PC-3 (cell line): ENCODE measurements at regions not wholly inside any gene's neighbourhood (a gene's known extent, or its start where the extent isn't known, plus 50 kb on each side); places are given as distances from the start of the nearest gene placed in this dataset.
"Not testable (repeated sequence)": the region's sequence is repeated elsewhere in the genome, so short reads cannot be mapped to it uniquely, and the experiment has no call there.

Experiments used
- ATAC-seq: fragments of 200-7000 bp; cut with Tn5 transposase; 2 replicates; pipeline ENCODE4 v1.9.1; 2020; ENCODE audit warnings: mild to moderate bottlenecking, moderate library complexity
- BruUV-seq: library from RNA; stranded (reverse); fragments of 400-500 nt; replicated peaks from 2 replicates; lab custom pipeline; 2021; lab: Mats Ljungman, UMichigan
- CTCF ChIA-PET: fragments of 300-600 bp; sonication (Branson Sonifier 250); formaldehyde crosslinking; loops from one replicate; lab custom pipeline; 2022; ENCODE audit warnings: antibody characterized with exemption; lab: Charles Lee
- POLR2A ChIA-PET: fragments of 300-600 bp; sonication (Branson Sonifier 250); formaldehyde crosslinking; loops from one replicate; lab custom pipeline; 2022; ENCODE audit warnings: antibody characterized with exemption; ENCODE audit not compliant: unreplicated experiment; lab: Charles Lee
- DNase-seq: peaks from one replicate; pipeline ENCODE4 v3.0.0-alpha.2; 2015
- H2AFZ ChIP-seq: fragments of 300-600 bp; sonication (generic); 2 replicates; pipeline ENCODE4 v1.6.0; 2016; ENCODE audit warnings: antibody characterized with exemption, low read length
- H3F3A ChIP-seq: fragments of 300-600 bp; sonication (generic); one replicate; pipeline ENCODE4 v1.6.0; 2017; ENCODE audit warnings: antibody characterized with exemption, low read length, control low read depth, mild to moderate bottlenecking; ENCODE audit not compliant: unreplicated experiment
- H3K27ac ChIP-seq: fragments of 300-600 bp; sonication (generic); 2 replicates; pipeline ENCODE4 v1.5.1; 2016; ENCODE audit warnings: mild to moderate bottlenecking, low read length
- H3K27me3 ChIP-seq: fragments of 300-600 bp; sonication (generic); 2 replicates; pipeline ENCODE4 v1.6.1; 2016; ENCODE audit warnings: low read length, mixed read lengths
- H3K36me3 ChIP-seq: fragments of 300-600 bp; sonication (generic); 2 replicates; pipeline ENCODE4 v1.6.1; 2016; ENCODE audit warnings: low read depth, mixed run types, low read length, mixed read lengths
- H3K4me1 ChIP-seq: fragments of 300-600 bp; sonication (generic); 2 replicates; pipeline ENCODE4 v1.5.1; 2016; ENCODE audit warnings: low read length; ENCODE audit not compliant: insufficient read depth
- H3K4me2 ChIP-seq: fragments of 300-600 bp; sonication (generic); 2 replicates; pipeline ENCODE4 v1.6.0; 2016; ENCODE audit warnings: low read length
- H3K4me3 ChIP-seq: fragments of 300-600 bp; sonication (generic); 2 replicates; pipeline ENCODE4 v1.5.1; 2016; ENCODE audit warnings: mild to moderate bottlenecking, low read length, mixed read lengths
- H3K79me2 ChIP-seq: fragments of 300-600 bp; sonication (generic); 2 replicates; pipeline ENCODE4 v1.6.1; 2017; ENCODE audit warnings: low read length, mixed read lengths
- H3K9ac ChIP-seq: fragments of 300-600 bp; sonication (generic); 2 replicates; pipeline ENCODE4 v1.6.0; 2016; ENCODE audit warnings: mild to moderate bottlenecking, low read length
- H3K9me2 ChIP-seq: fragments of 300-600 bp; sonication (generic); replicated peaks from 2 replicates; pipeline ENCODE4 v1.6.1; 2016; ENCODE audit warnings: mixed run types, low read length, mixed read lengths
- H3K9me3 ChIP-seq: fragments of 300-600 bp; sonication (generic); 2 replicates; pipeline ENCODE4 v1.6.1; 2016; ENCODE audit warnings: low read length, mixed read lengths
- H4K20me1 ChIP-seq: fragments of 300-600 bp; sonication (generic); 2 replicates; pipeline ENCODE4 v1.6.1; 2016; ENCODE audit warnings: low read length, mixed read lengths
- CTCF ChIP-seq: fragments of 300-600 bp; sonication (generic); conservative IDR thresholded peaks from 2 replicates; pipeline ENCODE4 v1.5.1; 2017; ENCODE audit warnings: antibody characterized with exemption, low read depth, mild to moderate bottlenecking, low read length
- EZH2 ChIP-seq: fragments of 300-600 bp; sonication (generic); IDR thresholded peaks from one replicate; pipeline ENCODE4 v1.6.1; 2017; ENCODE audit warnings: antibody characterized with exemption, mild to moderate bottlenecking, low read length; ENCODE audit not compliant: unreplicated experiment
- EZH2phosphoT487 ChIP-seq: fragments of 300-600 bp; sonication (generic); IDR thresholded peaks from 2 replicates; pipeline ENCODE4 v1.6.1; 2018; ENCODE audit warnings: mild to moderate bottlenecking, antibody characterized with exemption, low read length, borderline replicate concordance
- intact Hi-C: fragments of 100-400 bp; cut with micrococcal nuclease; formaldehyde crosslinking; loops from 2 replicates; pipeline ENCODE4 v1.9.0; 2023

GRCh38 chr20:54347166-54347833 lies 128.1 kb upstream of the DOK5 start:
- no peaks in the 10 kb centered on the region for H3K9me2 ChIP-seq
- no peak overlapping the region for H3K9ac ChIP-seq
- TF ChIP-seq CTCF (no peak), EZH2phosphoT487 (no peak), EZH2 (no peak)
- POLR2A ChIA-PET, result no interaction called here
- no peaks in the 10 kb centered on the region for H4K20me1 ChIP-seq
- intact Hi-C loops, result no loop called here
- H3K4me1 ChIP-seq, result peaks cover 13% of the 10 kb centered on the region
- H3K9me3 ChIP-seq, result no peaks in the 10 kb centered on the region
- no peaks in the 10 kb centered on the region for H3K79me2 ChIP-seq
- H3K27me3 ChIP-seq, result peaks cover 8% of the 10 kb centered on the region
- no peak overlapping the region for H3K4me2 ChIP-seq
- no peaks in the 10 kb centered on the region for H3F3A ChIP-seq
- H3K36me3 ChIP-seq, result no peaks in the 10 kb centered on the region
- CTCF ChIA-PET, result interaction anchor here (0.6 kb wide), 1 partner anchor 54 kb away, joined by 3 read pairs; no protein-coding TSS in a partner anchor
- H3K27ac ChIP-seq, result no peak overlapping the region
- ATAC-seq, result no peak
- DNase-seq, result no peak
- BruUV-seq, result no TSS peak
- H3K4me3 ChIP-seq, result no peak overlapping the region
- H2AFZ ChIP-seq, result no peak overlapping the region

GRCh38 chr20:54350415-54350814 lies 125.0 kb upstream of the DOK5 start:
- ChIA-PET CTCF (no interaction called here), POLR2A (no interaction called here)
- Histone ChIP-seq H3K4me3 (no peak overlapping the region), H3K9ac (no peak overlapping the region), H3K4me2 (no peak overlapping the region), H3K9me3 (no peaks in the 10 kb centered on the region), H3K79me2 (no peaks in the 10 kb centered on the region), H2AFZ (no peak overlapping the region), H3F3A (no peaks in the 10 kb centered on the region), H3K36me3 (no peaks in the 10 kb centered on the region), H3K27ac (no peak overlapping the region), H3K27me3 (peaks cover 14% of the 10 kb centered on the region), H3K9me2 (no peaks in the 10 kb centered on the region), H4K20me1 (no peaks in the 10 kb centered on the region), H3K4me1 (peaks cover 4% of the 10 kb centered on the region)
- intact Hi-C loops, result no loop called here
- no TSS peak for BruUV-seq
- DNase-seq, result no peak
- ATAC-seq, result no peak
- no peak for TF ChIP-seq EZH2
- TF ChIP-seq CTCF, result no peak
- TF ChIP-seq EZH2phosphoT487, result no peak

GRCh38 chr20:54351371-54352136 lies 123.8 kb upstream of the DOK5 start:
- no peaks in the 10 kb centered on the region for H3F3A ChIP-seq
- H3K36me3 ChIP-seq, result no peaks in the 10 kb centered on the region
- H3K27me3 ChIP-seq, result peaks cover 20% of the 10 kb centered on the region
- ATAC-seq, result no peak
- ChIA-PET POLR2A (no interaction called here), CTCF (no interaction called here)
- H3K4me3 ChIP-seq, result no peak overlapping the region
- no peaks in the 10 kb centered on the region for H3K4me1 ChIP-seq
- H2AFZ ChIP-seq, result no peak overlapping the region
- no peak overlapping the region for H3K9ac ChIP-seq
- no peaks in the 10 kb centered on the region for H4K20me1 ChIP-seq
- H3K27ac ChIP-seq, result no peak overlapping the region
- H3K9me3 ChIP-seq, result no peaks in the 10 kb centered on the region
- no peaks in the 10 kb centered on the region for H3K79me2 ChIP-seq
- intact Hi-C loops, result no loop called here
- BruUV-seq, result no TSS peak
- H3K4me2 ChIP-seq, result no peak overlapping the region
- DNase-seq, result no peak
- no peak for TF ChIP-seq EZH2
- no peak for TF ChIP-seq CTCF
- no peak for TF ChIP-seq EZH2phosphoT487
- no peaks in the 10 kb centered on the region for H3K9me2 ChIP-seq

GRCh38 chr20:54352541-54352940 lies 122.9 kb upstream of the DOK5 start:
- H3K27me3 ChIP-seq, result peaks cover 30% of the 10 kb centered on the region
- intact Hi-C loops, H3K4me3 ChIP-seq, BruUV-seq, POLR2A ChIA-PET, DNase-seq, H3K79me2 ChIP-seq, CTCF ChIA-PET, H3F3A ChIP-seq, H4K20me1 ChIP-seq, H3K9me3 ChIP-seq, H3K4me2 ChIP-seq, H3K4me1 ChIP-seq, ATAC-seq, H2AFZ ChIP-seq, H3K27ac ChIP-seq, H3K9me2 ChIP-seq, H3K36me3 ChIP-seq, H3K9ac ChIP-seq: not testable (repeated sequence)
